B cell (primary cell): ENCODE measurements at regions not wholly inside any gene's neighbourhood (a gene's known extent, or its start where the extent isn't known, plus 50 kb on each side); places are given as distances from the start of the nearest gene placed in this dataset.

Experiments used
- ATAC-seq: fragments of 200-7000 bp; cut with Tn5 transposase; one replicate; pipeline ENCODE4 v1.10.0; 2021; ENCODE audit warnings: low read depth, mild to moderate bottlenecking, moderate number of reproducible peaks, moderate library complexity
- CTCF ChIA-PET: fragments of 350-600 bp; sonication (Branson Sonifier 250); formaldehyde crosslinking; loops from one replicate; lab custom pipeline; 2021; ENCODE audit warnings: antibody characterized with exemption, inconsistent platforms; lab: Charles Lee
- POLR2A ChIA-PET: fragments of 350-600 bp; sonication (Branson Sonifier 250); formaldehyde crosslinking; loops from one replicate; lab custom pipeline; 2021; ENCODE audit warnings: antibody characterized with exemption; lab: Charles Lee
- DNase-seq: peaks from one replicate; pipeline ENCODE4 v3.0.0; 2013
- H2AFZ ChIP-seq: 2 replicates; pipeline ENCODE4 v1.6.1; 2012; ENCODE audit warnings: mild to moderate bottlenecking, low read depth, low read length; ENCODE audit not compliant: insufficient read depth, poor library complexity, severe bottlenecking
- H3K27ac ChIP-seq, 2 donors: 1 replicate in 1 of 2; 2 replicates in 1 of 2; pipeline ENCODE4 v1.5.1; 2012 to 2013; ENCODE audit warnings: low read length in 2 of 2, mild to moderate bottlenecking in 2 of 2, moderate library complexity in 1 of 2
- H3K27me3 ChIP-seq, 4 experiments: fragments of 200-600 bp in 1 of 4; sonication (generic) in 1 of 4; replicated peaks in 1 of 4; 1 replicate in 2 of 4; 2 replicates in 2 of 4; pipeline versions ENCODE4 v1.6.1 to v1.7.0; 2013 to 2016; ENCODE audit warnings: low read length in 3 of 4, mild to moderate bottlenecking in 2 of 4, mixed read lengths in 1 of 4, moderate library complexity in 1 of 4; ENCODE audit not compliant: insufficient read depth in 4 of 4, control insufficient read depth in 3 of 4; ENCODE audit errors: control extremely low read depth in 1 of 4
- H3K36me3 ChIP-seq, 2 experiments: replicated peaks in 1 of 2; 1 replicate in 1 of 2; 2 replicates in 1 of 2; pipeline versions ENCODE4 v1.6.1 to v1.7.1; 2013; ENCODE audit warnings: low read length in 1 of 2; ENCODE audit not compliant: insufficient read depth in 2 of 2, control insufficient read depth in 1 of 2; ENCODE audit errors: control extremely low read depth in 1 of 2, extremely low read depth in 1 of 2
- H3K4me1 ChIP-seq, 2 donors: fragments of 200-600 bp in 1 of 2; sonication (generic) in 1 of 2; 1 replicate in 1 of 2; 2 replicates in 1 of 2; pipeline versions ENCODE4 v1.5.1 to v1.6.1; 2013 to 2017; ENCODE audit warnings: low read length in 2 of 2; ENCODE audit not compliant: control insufficient read depth in 2 of 2, insufficient read depth in 2 of 2
- H3K4me2 ChIP-seq: replicated peaks from 2 replicates; pipeline ENCODE3; 2012; ENCODE audit warnings: mild to moderate bottlenecking, low read depth, low read length; ENCODE audit not compliant: poor library complexity, severe bottlenecking
- H3K4me3 ChIP-seq, 5 experiments: fragments of 200-600 bp in 1 of 5; sonication (generic) in 1 of 5; 1 replicate in 3 of 5; 2 replicates in 2 of 5; pipeline versions ENCODE4 v1.5.1 to v1.7.0; 2011 to 2016; ENCODE audit warnings: low read length in 4 of 5, mild to moderate bottlenecking in 4 of 5, low read depth in 2 of 5, control low read depth in 1 of 5, moderate library complexity in 1 of 5; ENCODE audit not compliant: insufficient read depth in 1 of 5; ENCODE audit errors: control extremely low read depth in 1 of 5, extremely low read depth in 1 of 5
- H3K79me2 ChIP-seq: fragments of 200-600 bp; sonication (generic); one replicate; pipeline ENCODE4 v1.6.0; 2016; ENCODE audit warnings: low read length; ENCODE audit not compliant: control insufficient read depth, insufficient read depth
- H3K9ac ChIP-seq: fragments of 200-600 bp; sonication (generic); 2 replicates; pipeline ENCODE4 v1.6.1; 2017; ENCODE audit warnings: mild to moderate bottlenecking, low read length, moderate library complexity
- H3K9me3 ChIP-seq, 3 donors: one replicate each; pipeline versions ENCODE4 v1.6.1 to v1.7.1; 2013; ENCODE audit warnings: low read length in 2 of 3; ENCODE audit not compliant: control insufficient read depth in 2 of 3, insufficient read depth in 1 of 3; ENCODE audit errors: control extremely low read depth in 1 of 3
- H4K20me1 ChIP-seq: 2 replicates; pipeline ENCODE4 v1.6.0; 2012; ENCODE audit warnings: mild to moderate bottlenecking, low read length; ENCODE audit not compliant: insufficient read depth, control insufficient read depth, poor library complexity, severe bottlenecking
- H3K27ac Mint-ChIP-seq: one replicate; pipeline ENCODE4 v1.8.0; 2021; ENCODE audit warnings: mixed read lengths
- H3K27me3 Mint-ChIP-seq: one replicate; pipeline ENCODE4 v1.8.0; 2021; ENCODE audit warnings: mixed read lengths
- H3K4me1 Mint-ChIP-seq: one replicate; pipeline ENCODE4 v1.8.0; 2021; ENCODE audit warnings: mixed read lengths
- H3K4me3 Mint-ChIP-seq: one replicate; pipeline ENCODE4 v1.8.0; 2021; ENCODE audit warnings: mixed read lengths
- H3K9me3 Mint-ChIP-seq: one replicate; pipeline ENCODE4 v1.8.0; 2022; ENCODE audit warnings: mixed read lengths; ENCODE audit not compliant: insufficient read depth
- CTCF ChIP-seq: fragments of 200-600 bp; IDR thresholded peaks from one replicate; pipeline ENCODE4 v1.8.0; 2022; ENCODE audit warnings: antibody characterized with exemption, mild to moderate bottlenecking
- EZH2 ChIP-seq: IDR thresholded peaks from 2 replicates; pipeline ENCODE4 v1.6.1; 2012; ENCODE audit warnings: borderline replicate concordance, low read depth, mild to moderate bottlenecking, moderate library complexity, low read length; ENCODE audit not compliant: insufficient read depth, poor library complexity, severe bottlenecking
- WGBS: methylation state at CpG from one replicate; pipeline ENCODE4 v1.1.5; 2013; ENCODE audit warnings: missing lambda C conversion rate; ENCODE audit not compliant: insufficient coverage; 5-methylcytosine and 5-hydroxymethylcytosine counted together
- intact Hi-C: fragments of 100-400 bp; cut with micrococcal nuclease; formaldehyde crosslinking; loops from one replicate; pipeline ENCODE4 v1.10.0; 2022

DNA sequence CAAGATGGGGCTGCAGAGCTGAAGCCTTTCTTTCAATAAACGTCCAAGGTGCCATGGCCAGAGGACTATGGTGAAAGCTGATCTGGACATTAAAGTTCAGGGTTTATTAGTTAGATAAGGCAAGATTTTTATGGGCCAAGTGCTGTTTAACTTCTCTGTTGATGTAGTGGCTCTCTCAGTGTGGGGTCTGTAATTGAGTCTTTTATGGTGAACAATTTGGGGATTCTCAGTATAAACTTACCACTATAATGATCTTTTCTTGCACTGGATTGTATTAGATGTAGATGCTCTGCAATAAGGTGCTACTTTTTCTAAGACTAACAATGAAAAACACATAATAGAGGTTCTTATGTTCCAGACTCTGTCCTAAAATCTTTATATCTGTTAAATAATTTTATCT, 190.1 kb upstream of the KLF12 start:
- peaks cover 18% of the 10 kb centered on the region for H3K27me3 Mint-ChIP-seq
- Histone ChIP-seq H3K9ac (no peak overlapping the region), H3K4me2 (no peak overlapping the region), H3K79me2 (no peaks in the 10 kb centered on the region), H3K27ac (no peak overlapping the region), H3K27me3 (no peaks in the 10 kb centered on the region), H2AFZ (no peak overlapping the region), H4K20me1 (no peaks in the 10 kb centered on the region), H3K9me3 (no peaks in the 10 kb centered on the region), H3K36me3 (no peaks in the 10 kb centered on the region), H3K4me3 (no peak overlapping the region), H3K4me1 (no peaks in the 10 kb centered on the region)
- H3K4me3 Mint-ChIP-seq: no peak overlapping the region
- no peaks in the 10 kb centered on the region for H3K9me3 Mint-ChIP-seq
- ChIA-PET POLR2A (no interaction called here), CTCF (no interaction called here)
- TF ChIP-seq CTCF: no peak
- TF ChIP-seq EZH2: no peak
- 71% methylated on average over 1 of the region's 1 CpG for WGBS
- ATAC-seq: no peak
- no peak for DNase-seq
- no peaks in the 10 kb centered on the region for H3K4me1 Mint-ChIP-seq
- intact Hi-C loops: no loop called here
- no peak overlapping the region for H3K27ac Mint-ChIP-seq

GRCh38 chr13:74322562-74322961, 188.4 kb upstream of the KLF12 start:
- WGBS: no CpG with 5 or more reads among the region's 2 CpGs
- H3K9me3 Mint-ChIP-seq: no peaks in the 10 kb centered on the region
- H3K4me1 ChIP-seq: no peaks in the 10 kb centered on the region
- H3K36me3 ChIP-seq: no peaks in the 10 kb centered on the region
- no peaks in the 10 kb centered on the region for H4K20me1 ChIP-seq
- H3K27me3 Mint-ChIP-seq: peaks cover 23% of the 10 kb centered on the region
- H3K4me1 Mint-ChIP-seq: no peaks in the 10 kb centered on the region
- ATAC-seq (no peak), DNase-seq (no peak)
- no peak overlapping the region for H3K4me3 ChIP-seq
- no peak overlapping the region for H3K27ac ChIP-seq
- no peak overlapping the region for H3K27ac Mint-ChIP-seq
- no peak overlapping the region for H3K9ac ChIP-seq
- no peaks in the 10 kb centered on the region for H3K27me3 ChIP-seq
- H2AFZ ChIP-seq: no peak overlapping the region
- no peaks in the 10 kb centered on the region for H3K9me3 ChIP-seq
- H3K4me2 ChIP-seq: no peak overlapping the region
- ChIA-PET CTCF (no interaction called here), POLR2A (no interaction called here)
- H3K79me2 ChIP-seq: no peaks in the 10 kb centered on the region
- no peak overlapping the region for H3K4me3 Mint-ChIP-seq
- TF ChIP-seq EZH2: no peak
- TF ChIP-seq CTCF: no peak
- intact Hi-C loops: no loop called here
